PFSK-1 (cell line): ENCODE measurements at regions not wholly inside any gene's neighbourhood (a gene's known extent, or its start where the extent isn't known, plus 50 kb on each side); places are given as distances from the start of the nearest gene placed in this dataset.

Source experiments
- FOXP2 ChIP-seq: optimal IDR thresholded peaks from 2 replicates; pipeline ENCODE3; 2011; ENCODE audit warnings: borderline replicate concordance, control low read depth, inconsistent platforms; ENCODE audit not compliant: insufficient read depth; ENCODE audit errors: extremely low read length, extremely low read depth
- POLR2AphosphoS5 ChIP-seq: IDR thresholded peaks from 2 replicates; pipeline ENCODE4 v1.6.1; 2012; ENCODE audit warnings: low read depth, mild to moderate bottlenecking, control low read depth, low read length, moderate library complexity
- SIN3A ChIP-seq: IDR thresholded peaks from 2 replicates; pipeline ENCODE4 v1.6.1; 2012; ENCODE audit warnings: mild to moderate bottlenecking, low read length, moderate library complexity, borderline replicate concordance; ENCODE audit not compliant: insufficient read depth
- TAF1 ChIP-seq: IDR thresholded peaks from 2 replicates; pipeline ENCODE4 v1.6.1; 2012; ENCODE audit warnings: low read length, control low read depth, borderline replicate concordance; ENCODE audit not compliant: insufficient read depth
- TF ChIP-seq, protein P1 (sequence below), 2 experiments: IDR thresholded peaks; 2 replicates each; pipeline versions ENCODE4 v1.6.1 to v1.8.0; 2011 to 2012; ENCODE audit warnings: low read depth in 2 of 2, low read length in 2 of 2, control low read depth in 1 of 2, inconsistent platforms in 1 of 2, mild to moderate bottlenecking in 1 of 2, moderate library complexity in 1 of 2; ENCODE audit not compliant: insufficient read depth in 1 of 2

DNA sequence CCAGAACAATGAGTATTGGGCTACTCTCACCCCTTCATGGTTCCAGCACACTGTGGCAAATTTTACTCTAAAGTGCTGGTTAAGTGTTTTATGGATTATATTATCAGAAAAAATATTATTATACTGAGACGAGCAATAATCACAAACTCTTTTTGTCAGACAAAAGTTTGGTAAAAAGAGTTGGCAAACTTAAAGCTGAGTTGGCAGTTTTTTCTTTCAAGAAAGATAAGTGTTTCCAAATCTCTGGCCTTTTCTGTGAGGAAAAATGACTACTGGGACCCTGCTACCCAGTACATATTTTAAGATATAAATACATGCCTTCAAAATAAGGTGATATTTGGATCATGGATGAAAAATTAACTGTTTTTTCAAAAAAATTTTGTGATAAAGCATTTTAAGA is 471.5 kb upstream of the IL12A start:
- TF ChIP-seq TAF1 (no peak), SIN3A (no peak), POLR2AphosphoS5 (no peak), FOXP2 (no peak)
- TF ChIP-seq, protein P1, sequence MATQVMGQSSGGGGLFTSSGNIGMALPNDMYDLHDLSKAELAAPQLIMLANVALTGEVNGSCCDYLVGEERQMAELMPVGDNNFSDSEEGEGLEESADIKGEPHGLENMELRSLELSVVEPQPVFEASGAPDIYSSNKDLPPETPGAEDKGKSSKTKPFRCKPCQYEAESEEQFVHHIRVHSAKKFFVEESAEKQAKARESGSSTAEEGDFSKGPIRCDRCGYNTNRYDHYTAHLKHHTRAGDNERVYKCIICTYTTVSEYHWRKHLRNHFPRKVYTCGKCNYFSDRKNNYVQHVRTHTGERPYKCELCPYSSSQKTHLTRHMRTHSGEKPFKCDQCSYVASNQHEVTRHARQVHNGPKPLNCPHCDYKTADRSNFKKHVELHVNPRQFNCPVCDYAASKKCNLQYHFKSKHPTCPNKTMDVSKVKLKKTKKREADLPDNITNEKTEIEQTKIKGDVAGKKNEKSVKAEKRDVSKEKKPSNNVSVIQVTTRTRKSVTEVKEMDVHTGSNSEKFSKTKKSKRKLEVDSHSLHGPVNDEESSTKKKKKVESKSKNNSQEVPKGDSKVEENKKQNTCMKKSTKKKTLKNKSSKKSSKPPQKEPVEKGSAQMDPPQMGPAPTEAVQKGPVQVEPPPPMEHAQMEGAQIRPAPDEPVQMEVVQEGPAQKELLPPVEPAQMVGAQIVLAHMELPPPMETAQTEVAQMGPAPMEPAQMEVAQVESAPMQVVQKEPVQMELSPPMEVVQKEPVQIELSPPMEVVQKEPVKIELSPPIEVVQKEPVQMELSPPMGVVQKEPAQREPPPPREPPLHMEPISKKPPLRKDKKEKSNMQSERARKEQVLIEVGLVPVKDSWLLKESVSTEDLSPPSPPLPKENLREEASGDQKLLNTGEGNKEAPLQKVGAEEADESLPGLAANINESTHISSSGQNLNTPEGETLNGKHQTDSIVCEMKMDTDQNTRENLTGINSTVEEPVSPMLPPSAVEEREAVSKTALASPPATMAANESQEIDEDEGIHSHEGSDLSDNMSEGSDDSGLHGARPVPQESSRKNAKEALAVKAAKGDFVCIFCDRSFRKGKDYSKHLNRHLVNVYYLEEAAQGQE (IDR thresholded peaks at IDR 0.05; ENCODE audit: insufficient read depth in 1 of 2, low read depth in 2 of 2, low read length in 2 of 2), result no peak
